T-helper 1 cell treated with Interleukin-12 subunit alpha and Interleukin-12 subunit beta and Interleukin-4 antibody, amounts not matched to agents 30 ng/mL and 1 ng/mL, for 36 hours (primary cell): ENCODE measurements at regions not wholly inside any gene's neighbourhood (a gene's known extent, or its start where the extent isn't known, plus 50 kb on each side); places are given as distances from the start of the nearest gene placed in this dataset.

ENCODE experiments used
- intact Hi-C: fragments of 100-400 bp; cut with micrococcal nuclease; formaldehyde crosslinking; loops from one replicate; pipeline ENCODE4 v1.15.1; 2024

DNA sequence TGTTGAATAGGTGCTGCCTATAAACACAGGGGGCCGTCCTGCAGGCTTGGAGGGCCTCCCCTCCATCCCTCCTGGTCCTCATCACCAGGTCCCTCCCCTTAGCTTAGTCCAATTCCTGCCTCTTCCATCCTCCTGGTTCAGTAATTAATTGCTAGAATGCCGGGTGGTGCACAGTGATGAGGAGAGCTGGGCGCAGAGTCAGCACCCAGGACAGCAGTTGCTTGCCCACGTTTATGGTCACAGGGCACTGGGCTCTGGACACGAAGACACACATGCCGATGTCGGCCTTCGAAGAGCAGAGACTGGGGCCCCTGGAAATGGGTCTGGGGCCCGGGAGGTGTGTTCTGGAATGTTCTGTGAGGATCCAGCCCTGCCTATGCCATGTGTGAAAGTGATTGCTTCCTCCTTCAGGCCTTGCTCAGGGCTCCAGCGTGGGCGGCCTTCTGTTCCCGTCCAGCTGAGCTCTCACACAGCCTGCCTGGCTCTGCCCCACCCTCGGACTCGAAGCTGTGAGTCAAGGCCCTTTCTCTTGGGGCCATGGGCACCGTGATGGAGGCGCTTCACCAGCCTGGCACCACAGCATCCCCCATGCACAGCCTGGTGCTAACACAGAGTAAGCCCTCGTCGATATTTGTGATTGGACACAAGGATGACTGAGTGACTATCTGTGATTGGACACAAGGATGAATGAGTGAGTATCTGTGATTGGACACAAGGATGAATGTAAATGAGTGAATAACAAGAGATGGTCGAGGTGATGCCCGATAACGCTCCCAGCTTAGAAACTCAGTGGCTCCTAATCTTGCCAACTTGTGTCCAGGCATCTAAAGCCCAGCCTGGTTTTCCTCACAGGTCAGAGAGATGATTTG, 884.7 kb downstream of the BRD1 start:
- intact Hi-C loops, result no loop called here

DNA sequence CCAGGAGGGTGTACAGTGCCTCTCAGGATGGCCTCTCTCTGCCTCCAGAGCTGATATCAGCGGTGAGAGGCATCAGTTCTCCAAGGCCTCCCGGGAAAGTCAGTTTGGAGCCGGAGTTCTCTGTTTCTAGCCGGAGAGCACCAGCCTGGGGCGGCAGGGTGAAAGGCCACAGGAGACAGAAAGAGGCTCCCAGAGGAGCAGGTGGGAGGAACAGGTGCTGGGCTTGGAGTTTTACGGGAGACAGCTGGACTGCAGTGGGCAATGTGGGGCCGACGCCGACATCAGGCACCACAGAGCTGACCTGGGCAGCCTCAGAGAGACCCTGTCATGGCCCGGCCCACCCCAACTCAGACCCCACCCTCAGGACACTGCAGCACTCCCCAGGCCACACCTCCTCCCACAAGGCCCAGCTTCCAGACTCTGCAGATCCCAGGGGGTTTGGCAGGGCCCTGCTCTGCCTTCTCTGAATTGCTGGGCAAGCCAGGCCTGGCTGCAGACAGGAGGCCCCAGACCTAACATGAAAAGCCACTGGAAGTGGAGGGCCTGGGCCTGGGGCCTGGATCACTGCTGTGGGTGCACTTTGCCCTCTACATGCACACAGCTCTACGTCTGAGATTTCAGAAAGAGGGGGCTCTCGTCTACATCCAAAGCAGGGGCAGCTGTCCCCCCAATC, 885.6 kb downstream of the BRD1 start:
- intact Hi-C loops, result no loop called here

DNA sequence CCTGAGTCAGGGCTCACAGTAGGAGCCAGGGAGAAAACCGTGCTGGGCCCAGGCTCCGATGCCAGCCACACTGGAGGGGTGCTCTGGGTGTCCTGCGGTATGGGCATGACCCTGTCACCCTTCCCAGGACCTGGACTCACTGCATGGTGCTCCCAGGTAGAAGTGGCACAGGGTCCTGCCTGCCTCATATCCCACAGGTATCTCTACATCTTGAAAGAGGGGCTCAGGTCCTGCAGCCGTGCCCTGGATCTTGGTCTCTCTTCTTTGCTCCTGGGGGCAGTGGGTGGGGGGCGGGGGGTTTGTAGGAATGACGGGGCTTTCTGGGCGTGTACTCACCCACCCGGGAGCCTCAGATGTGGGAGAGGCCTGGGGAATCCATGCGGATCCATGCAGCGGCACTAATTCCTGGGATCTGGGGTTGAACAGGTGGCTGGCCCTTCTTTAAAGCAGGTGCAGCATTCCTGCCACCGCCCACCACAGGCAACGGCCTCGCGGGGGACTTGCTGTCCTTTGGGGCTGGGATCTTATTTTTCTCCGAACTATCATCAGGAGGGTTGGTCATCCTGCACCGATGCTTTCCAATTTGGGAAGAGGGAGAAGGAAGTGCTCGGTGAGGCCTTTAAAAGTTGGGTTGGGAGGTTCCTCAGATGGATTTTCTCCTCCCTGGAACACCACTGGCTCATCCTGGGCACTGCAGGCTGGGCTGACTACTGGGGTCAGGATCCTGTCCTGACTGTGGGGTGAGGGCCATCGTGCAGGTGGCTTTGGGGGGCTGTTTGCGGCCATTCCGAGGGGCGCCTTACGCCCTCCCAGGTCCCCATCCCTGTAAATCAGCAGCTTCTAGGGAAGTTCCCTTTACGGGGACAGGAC, 886.4 kb downstream of the BRD1 start:
- intact Hi-C loops, result no loop called here

DNA sequence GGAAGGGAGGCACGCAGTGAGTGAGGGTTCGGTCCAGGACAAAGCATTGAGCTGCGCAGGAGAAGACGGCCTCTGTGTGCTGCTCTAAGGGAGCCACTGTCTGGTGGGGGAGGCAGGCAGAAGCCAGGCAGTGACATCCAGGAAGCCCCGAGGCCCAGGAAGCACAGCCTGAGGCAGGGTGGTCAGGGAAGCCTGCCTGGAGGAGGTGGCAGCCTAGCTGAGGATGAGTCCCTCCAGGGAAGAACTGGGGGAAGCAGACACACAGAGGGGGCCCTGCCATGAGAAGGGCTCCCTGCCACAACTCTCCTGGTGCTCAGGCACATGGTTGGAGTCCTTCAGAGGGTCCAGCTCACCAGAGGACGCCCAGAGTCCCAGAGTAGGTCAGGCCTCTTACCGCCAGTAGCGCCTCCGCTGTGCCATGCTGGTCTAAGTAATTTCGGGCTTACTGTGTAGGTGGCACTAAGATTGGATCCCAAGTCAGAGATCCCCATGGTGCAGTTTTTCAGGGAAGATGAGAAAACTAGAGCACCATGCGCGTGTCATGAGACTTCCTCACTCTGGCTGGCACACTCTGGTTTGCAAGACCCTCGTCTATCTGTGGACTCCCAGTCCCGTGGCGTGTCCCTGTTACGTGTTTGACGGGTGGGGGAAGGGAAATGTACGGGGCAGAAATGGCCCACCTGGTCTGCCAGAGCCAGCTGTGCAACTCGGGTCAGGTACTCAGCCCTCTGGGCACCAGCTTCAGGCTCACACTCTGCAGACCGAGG, 887.2 kb downstream of the BRD1 start:
- intact Hi-C loops, result no loop called here

DNA sequence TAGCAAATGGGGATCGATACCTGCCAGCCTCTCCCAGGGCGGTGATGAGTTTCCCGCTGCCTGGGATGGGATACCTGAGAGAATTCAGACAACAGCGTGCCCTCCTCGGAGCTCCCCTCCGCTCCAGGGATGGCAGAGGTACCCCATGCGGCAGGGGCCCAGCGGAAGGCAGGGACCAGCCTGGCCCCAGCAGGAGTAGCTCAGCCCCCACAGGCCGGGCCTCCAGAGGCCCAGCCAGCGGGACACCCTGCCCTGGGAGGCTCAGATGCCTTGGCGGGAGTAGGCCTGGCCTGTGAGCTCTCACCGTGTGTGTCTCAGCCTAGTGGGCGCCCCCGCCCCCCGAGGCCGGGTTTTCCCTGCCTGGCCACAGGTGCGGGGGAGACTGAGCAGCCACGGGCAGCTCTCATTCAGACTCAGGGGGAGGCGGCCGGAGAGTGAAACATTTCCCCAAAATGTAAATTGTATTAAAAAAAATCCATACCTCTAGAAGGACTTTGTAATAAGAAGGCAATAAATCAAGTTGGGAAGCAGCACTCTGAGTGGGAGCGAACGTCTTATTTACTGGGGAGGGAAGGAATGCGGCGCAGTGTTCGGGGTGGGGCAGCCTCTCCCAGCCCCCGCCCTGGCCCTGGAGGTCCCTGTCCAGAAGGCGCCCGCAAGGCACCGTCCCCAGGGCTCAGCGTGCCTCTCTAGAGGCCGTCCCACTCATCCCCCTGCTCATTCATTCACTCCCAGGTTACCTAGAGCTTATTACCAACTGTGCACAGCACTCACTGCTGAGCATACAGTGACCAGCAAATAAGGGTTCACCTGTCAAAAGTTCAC, 888.0 kb downstream of the BRD1 start:
- intact Hi-C loops, result no loop called here

DNA sequence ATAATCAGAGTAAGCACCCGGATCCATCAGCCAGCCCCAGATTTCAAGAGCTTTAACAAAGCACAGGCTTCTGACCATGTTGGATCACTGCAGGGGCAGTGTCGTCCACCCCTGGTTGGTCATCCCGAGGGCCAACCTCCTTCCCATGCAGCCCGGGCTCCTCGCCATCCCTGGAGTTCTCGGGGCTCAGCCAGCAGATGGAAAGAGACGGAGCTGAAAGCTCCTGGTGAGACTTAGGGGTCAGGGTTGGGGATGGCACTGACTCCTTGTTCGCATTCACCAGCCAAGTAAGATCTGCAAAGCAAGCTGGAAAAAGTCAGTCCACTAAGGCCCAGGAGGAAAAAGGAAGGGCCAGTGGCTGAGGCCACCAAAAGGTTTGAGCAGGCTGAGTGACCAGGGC, 888.9 kb downstream of the BRD1 start:
- intact Hi-C loops, result no loop called here

DNA sequence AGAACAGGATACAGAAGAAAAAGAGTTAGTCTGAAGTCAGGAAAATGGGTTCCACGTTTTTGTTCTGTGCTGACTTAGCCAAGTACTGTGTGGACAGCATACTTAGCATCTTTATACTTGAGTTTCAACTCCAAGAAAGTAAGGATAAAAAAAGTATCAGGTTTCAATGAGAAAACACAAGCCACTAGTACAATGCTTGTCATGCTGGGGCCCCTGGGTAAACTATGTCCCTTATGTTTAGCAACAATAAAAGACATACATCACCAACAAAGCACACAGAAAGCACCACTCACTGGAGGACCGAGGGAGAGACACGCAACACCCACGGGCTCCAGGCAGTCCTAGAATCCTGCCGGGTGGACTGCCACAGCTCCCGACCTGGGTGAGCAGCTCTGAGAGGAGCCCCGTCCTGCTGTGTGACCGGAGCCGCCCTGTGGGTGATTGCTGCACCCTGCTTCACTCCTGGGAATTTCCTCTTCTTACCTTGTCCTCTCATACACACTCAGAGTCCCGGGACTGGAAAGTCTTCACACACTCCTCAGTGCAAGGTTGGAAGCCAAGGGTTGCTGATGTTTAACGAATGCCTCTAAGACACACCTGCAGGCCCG, 890.5 kb downstream of the BRD1 start:
- intact Hi-C loops, result no loop called here

DNA sequence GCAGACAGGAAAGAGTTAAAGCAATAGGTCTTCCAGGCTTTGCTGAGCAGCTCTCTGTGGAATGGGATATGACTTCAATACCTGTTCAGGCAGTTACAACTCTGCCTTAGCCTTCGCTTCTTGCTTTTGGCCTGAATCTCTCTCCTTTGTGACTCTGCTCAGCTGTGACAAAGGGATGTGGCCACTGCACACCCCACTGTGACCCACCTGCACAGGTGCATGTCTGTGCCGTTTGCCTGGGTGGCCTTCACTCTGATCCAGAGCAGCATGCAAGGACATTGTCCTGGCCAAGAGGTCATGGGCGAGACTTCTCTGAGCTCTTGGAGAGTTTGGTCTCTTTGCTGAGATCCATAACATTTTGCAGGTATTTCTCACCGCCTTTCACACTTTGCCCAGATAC, 891.3 kb downstream of the BRD1 start:
- intact Hi-C loops, result no loop called here

DNA sequence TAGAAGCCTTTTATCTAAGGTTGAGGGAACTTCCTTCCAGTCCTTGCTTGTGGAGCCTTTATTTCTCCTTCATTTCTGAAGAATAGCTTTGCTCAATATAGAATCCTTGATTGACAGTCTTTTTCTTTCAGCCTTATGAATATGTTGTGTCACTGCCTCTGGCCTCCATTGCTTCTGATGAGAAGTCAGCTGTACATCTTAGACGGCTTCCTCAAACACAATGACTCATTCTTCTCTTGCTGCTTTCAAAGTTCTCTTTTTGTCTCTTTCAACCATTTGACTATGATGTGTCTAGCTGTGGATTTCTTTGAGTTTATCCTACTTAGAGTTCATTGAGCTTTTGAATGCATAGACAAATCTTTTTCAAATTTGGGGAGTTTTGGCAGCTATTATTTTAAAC, 893.2 kb downstream of the BRD1 start:
- intact Hi-C loops, result no loop called here

DNA sequence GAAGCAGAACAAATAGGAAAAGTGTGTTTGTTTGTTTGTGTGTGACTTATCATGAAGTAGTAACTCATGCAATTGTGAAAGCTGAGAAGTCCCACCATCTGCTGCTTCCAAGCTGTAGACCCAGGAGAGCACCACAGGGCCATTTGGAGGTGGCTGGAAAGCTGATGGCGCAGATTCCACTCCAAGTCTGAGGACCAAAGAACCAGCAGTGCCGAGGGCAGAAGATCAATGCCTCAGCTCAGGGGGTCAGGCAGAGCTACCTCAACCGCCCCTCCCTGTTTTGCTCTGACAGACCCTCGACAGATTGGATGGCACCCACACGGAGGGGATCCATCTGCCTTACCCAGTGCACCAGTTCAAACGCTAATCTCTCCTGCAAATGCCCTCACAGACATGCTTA, 896.2 kb downstream of the BRD1 start:
- intact Hi-C loops, result no loop called here

DNA sequence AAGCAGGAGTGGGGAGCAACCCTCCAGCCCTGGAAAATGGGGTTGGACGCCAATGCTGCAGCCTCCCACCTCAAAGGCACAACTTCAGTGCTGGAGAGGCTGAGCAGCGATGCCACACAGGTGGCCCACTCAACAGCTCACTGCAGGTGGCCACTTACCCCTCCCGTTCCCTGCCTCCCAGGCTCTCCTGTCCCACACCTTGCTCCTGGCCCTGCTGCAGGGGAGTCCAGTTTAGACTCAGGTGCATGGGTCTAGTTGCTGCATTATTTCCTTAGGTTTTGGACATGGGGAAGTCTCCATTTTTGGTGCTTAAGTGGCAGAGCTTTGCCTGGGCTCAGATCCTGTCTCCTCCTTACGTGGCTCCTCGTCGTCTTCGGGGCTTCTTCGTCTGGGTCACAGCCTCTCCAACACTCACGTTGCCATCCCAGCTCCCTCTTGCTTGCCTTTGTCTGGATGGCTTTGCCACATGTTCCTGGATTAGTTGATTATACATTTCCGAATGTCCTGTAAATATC, 898.3 kb downstream of the BRD1 start:
- intact Hi-C loops, result no loop called here

DNA sequence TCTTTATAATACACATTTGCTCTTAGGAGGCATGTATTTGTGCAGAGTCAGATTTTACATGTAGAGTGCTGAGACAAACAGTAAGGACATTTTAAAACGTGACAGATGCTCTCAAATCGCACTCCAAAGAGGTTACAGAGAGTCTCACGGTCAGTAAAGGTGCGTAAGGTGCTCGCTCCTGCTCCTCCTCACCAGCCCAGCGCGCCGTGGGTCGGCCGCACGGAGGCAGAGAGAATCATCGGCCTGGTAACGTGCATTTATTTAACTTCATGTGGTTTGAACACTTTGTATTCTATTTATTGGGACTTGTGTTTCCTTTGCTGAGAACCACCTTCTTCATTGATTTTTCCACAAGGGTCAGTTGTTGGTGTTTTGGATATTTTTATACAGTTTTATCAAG, 900.1 kb downstream of the BRD1 start:
- intact Hi-C loops, result no loop called here

DNA sequence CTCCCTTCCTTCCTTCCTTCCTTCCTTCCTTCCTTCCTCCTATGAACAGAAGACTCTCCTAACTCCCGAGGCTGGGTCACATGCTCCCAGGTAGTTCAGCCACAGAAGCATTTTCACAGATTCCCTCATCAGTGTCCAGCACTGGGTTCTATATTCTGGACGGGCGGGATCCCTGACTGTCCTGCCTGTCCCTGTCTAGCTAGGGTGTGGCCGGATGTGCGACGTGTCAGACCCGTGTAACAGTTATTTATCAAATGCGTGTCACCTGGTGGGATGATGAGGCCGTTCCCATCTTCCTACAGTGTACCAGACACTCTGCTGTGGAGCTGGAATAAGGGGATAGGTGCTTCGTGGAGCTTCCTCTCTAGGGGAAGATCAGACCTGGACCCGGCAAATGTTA, 901.0 kb downstream of the BRD1 start:
- intact Hi-C loops, result no loop called here

DNA sequence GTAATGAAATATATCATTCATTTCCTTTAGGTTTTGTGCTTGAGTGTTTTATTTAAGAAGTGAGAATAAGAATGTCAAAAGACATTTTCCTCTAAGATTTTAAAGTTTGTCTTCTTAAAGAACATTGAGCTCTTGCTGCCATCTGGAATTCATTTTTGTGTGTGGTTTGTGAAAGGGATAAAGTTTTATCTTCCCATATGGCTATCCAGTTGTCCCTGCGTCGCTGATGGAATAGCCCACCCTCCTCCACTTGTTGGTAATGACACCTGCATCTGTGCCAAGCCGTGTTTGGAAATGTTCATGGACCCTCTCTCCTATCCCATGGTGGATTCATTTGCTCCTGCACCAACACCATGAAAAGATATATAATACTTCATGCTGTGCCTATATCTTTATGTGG, 901.5 kb downstream of the BRD1 start:
- intact Hi-C loops, result no loop called here

DNA sequence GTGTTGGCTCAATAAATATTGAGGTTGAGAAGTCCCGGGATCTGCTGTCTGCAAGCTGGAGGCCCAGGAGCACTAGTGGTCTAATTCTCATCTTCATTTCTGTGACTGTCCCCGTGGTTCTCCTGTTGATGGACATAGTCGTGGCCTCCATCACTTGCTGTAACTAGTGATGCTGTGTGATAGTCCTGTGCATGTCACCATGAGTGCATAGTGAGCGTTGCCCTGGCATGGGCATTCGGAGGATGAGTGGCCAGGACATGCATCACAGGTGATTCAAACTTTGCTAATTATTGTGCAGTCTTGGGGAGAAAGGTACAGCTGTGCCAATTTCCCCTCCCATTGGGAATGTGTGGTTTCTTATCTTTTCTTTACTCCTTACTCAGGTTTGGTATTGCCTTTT, 902.2 kb downstream of the BRD1 start:
- intact Hi-C loops, result no loop called here

DNA sequence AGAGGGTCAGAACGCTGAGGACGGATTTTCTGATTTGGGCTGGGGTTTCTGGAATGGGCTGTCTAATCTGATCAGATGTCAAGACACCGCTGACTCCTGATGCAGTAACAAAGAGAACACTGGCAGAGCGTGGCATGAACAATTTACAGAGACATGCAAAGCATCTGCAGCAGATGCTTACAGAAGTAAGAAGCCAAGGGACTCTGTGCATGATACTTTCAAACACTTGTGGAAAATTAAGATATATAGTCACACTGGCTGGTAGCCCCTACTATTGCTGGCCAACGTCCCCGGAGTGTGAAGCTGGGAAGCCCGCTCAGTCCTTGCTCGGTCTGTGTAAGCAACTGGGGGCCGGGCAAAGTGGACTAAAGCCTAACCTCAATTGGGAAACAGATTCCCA, 903.7 kb downstream of the BRD1 start:
- intact Hi-C loops, result no loop called here

DNA sequence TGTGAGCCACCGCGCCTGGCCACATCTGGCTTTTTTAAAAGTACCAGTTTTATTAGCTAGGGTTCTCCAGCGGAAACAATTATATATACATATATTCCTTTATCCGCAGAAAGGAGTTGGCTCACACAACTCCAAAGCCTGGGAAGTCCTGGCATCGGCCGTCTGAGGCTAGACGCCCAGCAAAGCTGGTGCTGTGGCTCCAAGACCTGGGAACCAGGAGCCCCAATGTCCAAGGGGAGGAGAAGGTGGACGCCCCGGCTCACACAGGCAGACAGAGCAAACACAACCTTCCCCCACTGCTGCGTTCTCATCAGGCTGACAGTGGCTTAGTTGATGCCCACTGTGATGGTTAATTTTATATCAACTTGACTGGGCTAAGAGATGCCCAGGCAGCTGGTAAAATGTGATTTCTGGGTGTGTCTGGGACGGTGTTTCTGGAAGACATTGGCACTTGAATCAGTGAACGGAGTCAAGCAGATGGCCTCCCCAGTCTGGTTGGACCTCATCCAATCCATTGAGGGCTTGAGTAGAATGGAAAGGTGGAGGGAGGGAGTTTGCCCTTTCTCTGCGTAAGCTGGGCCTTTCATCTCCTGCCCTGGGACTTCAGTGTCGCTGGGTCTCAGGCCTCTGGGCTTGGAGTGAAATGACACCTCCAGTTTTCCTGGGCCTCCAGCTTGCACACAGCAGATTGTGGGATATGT, 904.4 kb downstream of the BRD1 start:
- intact Hi-C loops, result no loop called here

DNA sequence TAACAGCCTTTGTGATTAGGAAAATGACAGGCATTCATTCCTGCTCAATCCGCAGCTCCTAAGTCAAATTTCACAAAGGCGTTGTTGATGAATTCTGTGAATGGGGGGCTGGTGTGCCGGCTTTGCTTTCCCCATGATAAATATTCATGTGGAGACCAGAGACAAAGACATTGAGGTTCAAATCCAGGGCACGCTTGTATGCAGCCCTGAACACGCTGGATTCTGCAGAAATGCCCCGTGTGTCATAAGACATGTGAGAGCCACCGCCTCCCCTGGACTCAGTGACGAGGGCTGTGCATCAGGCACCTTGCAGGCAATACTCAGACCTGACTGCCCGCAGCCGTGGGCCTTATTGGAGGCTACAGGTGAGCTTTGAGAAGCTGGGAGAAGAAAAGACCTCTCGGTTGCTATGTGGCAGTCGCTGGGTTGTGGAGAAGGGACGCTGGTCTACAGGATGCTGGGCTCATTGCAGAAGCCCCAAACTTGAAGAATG, 906.2 kb downstream of the BRD1 start:
- intact Hi-C loops, result no loop called here

DNA sequence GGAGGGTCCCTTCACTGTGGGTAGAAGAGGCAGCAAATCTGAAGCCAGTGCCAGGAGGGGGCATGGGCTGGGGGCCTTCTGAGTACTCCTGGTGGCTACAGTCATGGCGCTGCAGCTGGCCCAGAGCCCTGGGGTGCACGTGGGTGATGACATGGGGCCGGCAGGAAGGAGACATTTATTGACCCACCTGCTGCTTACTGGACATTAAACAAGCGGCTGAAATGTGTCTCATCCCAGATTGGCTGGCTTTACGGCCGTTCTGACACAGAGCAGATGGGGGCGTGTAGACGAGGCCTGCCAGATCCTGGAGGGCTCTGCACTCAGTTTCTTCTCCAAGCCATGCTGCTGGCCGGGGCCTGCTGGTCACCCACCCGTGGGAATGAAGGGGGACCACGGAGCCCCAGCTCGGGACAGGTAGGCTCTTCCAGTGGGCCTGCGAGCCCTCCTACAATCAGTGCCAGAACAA, 906.9 kb downstream of the BRD1 start:
- intact Hi-C loops, result no loop called here
